SK-N-MC (cell line): ENCODE measurements at regions not wholly inside any gene's neighbourhood (a gene's known extent, or its start where the extent isn't known, plus 50 kb on each side); places are given as distances from the start of the nearest gene placed in this dataset.

Source experiments
- EZH2 ChIP-seq: fragments of 200-600 bp; sonication (generic); IDR thresholded peaks from one replicate; pipeline ENCODE4 v1.6.1; 2017; ENCODE audit warnings: antibody characterized with exemption
- POLR2AphosphoS5 ChIP-seq: IDR thresholded peaks from 2 replicates; pipeline ENCODE4 v1.6.1; 2012; ENCODE audit warnings: mild to moderate bottlenecking, low read depth, low read length, borderline replicate concordance

- TF ChIP-seq EZH2 (no peak), POLR2AphosphoS5 (no peak)
Observed at GRCh38 chr2:240245184-240245583, 104.7 kb upstream of the OTOS start.
